VCaP (cell line): ENCODE measurements at regions not wholly inside any gene's neighbourhood (a gene's known extent, or its start where the extent isn't known, plus 50 kb on each side); places are given as distances from the start of the nearest gene placed in this dataset.

Source experiments
- H3K27ac ChIP-seq: fragments of 450-650 bp; 2 replicates; pipeline ENCODE4 v1.5.1; 2017
- TF ChIP-seq, protein P1 (sequence below): fragments of 450-650 bp; conservative IDR thresholded peaks from 2 replicates; pipeline ENCODE4 v1.5.1; 2017; ENCODE audit warnings: mild to moderate bottlenecking, moderate library complexity

- TF ChIP-seq, protein P1, sequence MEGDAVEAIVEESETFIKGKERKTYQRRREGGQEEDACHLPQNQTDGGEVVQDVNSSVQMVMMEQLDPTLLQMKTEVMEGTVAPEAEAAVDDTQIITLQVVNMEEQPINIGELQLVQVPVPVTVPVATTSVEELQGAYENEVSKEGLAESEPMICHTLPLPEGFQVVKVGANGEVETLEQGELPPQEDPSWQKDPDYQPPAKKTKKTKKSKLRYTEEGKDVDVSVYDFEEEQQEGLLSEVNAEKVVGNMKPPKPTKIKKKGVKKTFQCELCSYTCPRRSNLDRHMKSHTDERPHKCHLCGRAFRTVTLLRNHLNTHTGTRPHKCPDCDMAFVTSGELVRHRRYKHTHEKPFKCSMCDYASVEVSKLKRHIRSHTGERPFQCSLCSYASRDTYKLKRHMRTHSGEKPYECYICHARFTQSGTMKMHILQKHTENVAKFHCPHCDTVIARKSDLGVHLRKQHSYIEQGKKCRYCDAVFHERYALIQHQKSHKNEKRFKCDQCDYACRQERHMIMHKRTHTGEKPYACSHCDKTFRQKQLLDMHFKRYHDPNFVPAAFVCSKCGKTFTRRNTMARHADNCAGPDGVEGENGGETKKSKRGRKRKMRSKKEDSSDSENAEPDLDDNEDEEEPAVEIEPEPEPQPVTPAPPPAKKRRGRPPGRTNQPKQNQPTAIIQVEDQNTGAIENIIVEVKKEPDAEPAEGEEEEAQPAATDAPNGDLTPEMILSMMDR: no peak
- no peak overlapping the region for H3K27ac ChIP-seq
These were observed 396.5 kb upstream of the RPS23 start for GRCh38 chr5:82674671-82675070.

DNA sequence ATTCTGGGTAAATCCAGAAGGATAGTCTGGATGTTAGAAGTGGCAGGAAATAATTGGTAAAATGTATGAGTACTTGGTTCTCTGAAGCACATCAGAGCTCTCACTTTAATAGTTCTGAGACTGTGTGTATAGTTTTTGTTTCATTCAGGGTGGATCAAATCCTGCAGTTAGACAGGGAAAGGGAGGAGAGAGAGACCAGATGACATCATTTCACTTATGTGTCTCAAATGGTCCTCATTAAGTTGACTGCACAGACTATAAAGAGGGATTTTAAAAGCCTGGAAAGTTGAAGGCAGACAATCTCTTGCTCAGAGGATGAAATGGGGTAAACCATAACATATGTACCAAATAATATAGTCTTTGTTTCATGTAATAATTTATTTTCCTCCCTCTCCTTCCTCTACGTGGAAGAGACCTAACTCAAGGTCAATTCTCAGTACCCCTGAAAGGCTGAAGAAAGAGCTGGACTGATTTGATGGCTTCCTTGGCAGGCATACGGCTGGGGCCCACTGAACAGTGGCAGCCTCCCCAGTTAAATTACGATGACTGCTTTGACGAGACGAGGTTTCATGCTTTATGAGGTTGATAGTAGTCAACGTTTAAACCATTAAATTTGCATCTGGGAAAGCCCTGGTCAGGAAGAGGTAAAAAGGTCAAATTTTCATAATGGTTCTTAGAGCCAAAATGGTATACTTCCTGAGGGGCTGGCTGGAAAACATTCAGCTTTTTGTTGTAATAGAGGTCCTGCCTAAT, 395.1 kb upstream of the RPS23 start:
- H3K27ac ChIP-seq: no peak overlapping the region
- TF ChIP-seq, protein P1: no peak

GRCh38 chr5:82670692-82671091, 392.5 kb upstream of the RPS23 start:
- no peak overlapping the region for H3K27ac ChIP-seq

GRCh38 chr5:82669720-82670119, 391.6 kb upstream of the RPS23 start:
- no peak overlapping the region for H3K27ac ChIP-seq
- TF ChIP-seq, protein P1: no peak

More at GRCh38 chr5:82670692-82671091, 392.5 kb upstream of the RPS23 start:
- TF ChIP-seq, protein P1: no peak

GRCh38 chr5:82666312-82666711, 388.2 kb upstream of the RPS23 start:
- no peak overlapping the region for H3K27ac ChIP-seq
- TF ChIP-seq, protein P1: no peak

GRCh38 chr5:82664732-82665131, 386.6 kb upstream of the RPS23 start:
- TF ChIP-seq, protein P1: no peak
- H3K27ac ChIP-seq: no peak overlapping the region

GRCh38 chr5:82663225-82663624, 385.1 kb upstream of the RPS23 start:
- TF ChIP-seq, protein P1: no peak
- H3K27ac ChIP-seq: no peak overlapping the region
